MV-4-11 (cell line): ENCODE measurements at regions not wholly inside any gene's neighbourhood (a gene's known extent, or its start where the extent isn't known, plus 50 kb on each side); places are given as distances from the start of the nearest gene placed in this dataset.

Experiments used
- DNase-seq: peaks from one replicate; lab custom pipeline; 2025; lab: John Stamatoyannopoulos, UW

- peak; percentile 76 for DNase-seq
Observed at GRCh38 chr4:20643631-20644030, 56.6 kb upstream of the PACRGL start.

- no peak for DNase-seq
Observed at GRCh38 chr4:20645236-20645635, 55.0 kb upstream of the PACRGL start.

- no peak for DNase-seq
Observed at GRCh38 chr4:20646287-20646686, 54.0 kb upstream of the PACRGL start.
